Cardiac muscle cell (in vitro differentiated cells and primary cell): ENCODE measurements at regions not wholly inside any gene's neighbourhood (a gene's known extent, or its start where the extent isn't known, plus 50 kb on each side); places are given as distances from the start of the nearest gene placed in this dataset.

Experiments used
- DNase-seq, 2 donors: peaks; one replicate each; pipeline versions ENCODE4 v3.0.0 to v3.0.0-alpha.2; 2010 to 2017; ENCODE audit warnings: low read depth in 1 of 2, low spot score in 1 of 2
- H3K27ac ChIP-seq: fragments of 200-600 bp; sonication (generic); 2 replicates; pipeline ENCODE4 v1.5.1; 2016
- H3K27me3 ChIP-seq: fragments of 200-600 bp; sonication (generic); 2 replicates; pipeline ENCODE4 v1.6.0; 2016; ENCODE audit warnings: control low read depth
- H3K36me3 ChIP-seq: fragments of 200-600 bp; sonication (generic); 2 replicates; pipeline ENCODE4 v1.5.1; 2016; ENCODE audit warnings: control low read depth
- H3K4me1 ChIP-seq: fragments of 200-600 bp; sonication (generic); 2 replicates; pipeline ENCODE4 v1.8.1; 2017; ENCODE audit warnings: low read depth, mild to moderate bottlenecking, mixed run types
- H3K4me3 ChIP-seq: fragments of 200-600 bp; sonication (generic); 2 replicates; pipeline ENCODE4 v1.5.1; 2016; ENCODE audit warnings: mild to moderate bottlenecking
- H3K9me3 ChIP-seq: fragments of 200-600 bp; sonication (generic); 2 replicates; pipeline ENCODE4 v1.5.1; 2017; ENCODE audit warnings: low read depth, mild to moderate bottlenecking, control low read depth
- TF ChIP-seq, protein P1 (sequence below): IDR thresholded peaks from 2 replicates; pipeline ENCODE4 v1.5.1; 2012; ENCODE audit warnings: low read depth, mild to moderate bottlenecking, low read length

DNA sequence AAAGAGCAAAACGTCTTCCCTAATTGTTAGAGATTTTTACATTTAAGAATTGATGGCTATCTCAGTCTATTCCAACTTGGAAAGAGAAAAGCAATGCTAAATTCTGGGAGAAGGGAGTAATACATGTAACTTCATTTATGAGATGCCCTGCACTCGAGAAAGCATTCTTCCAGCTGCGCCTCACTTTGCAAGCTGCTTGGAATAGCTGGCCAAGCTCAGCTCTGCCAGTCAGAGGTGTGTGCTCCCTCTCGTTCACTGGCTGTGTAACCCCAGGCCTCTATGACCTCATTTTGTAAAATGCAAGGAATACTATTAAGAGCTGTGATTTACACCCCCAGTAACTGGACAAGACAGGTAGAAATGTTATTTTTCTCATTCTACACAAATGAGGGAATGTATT is 79.1 kb downstream of the OTX2 start:
- Histone ChIP-seq H3K36me3 (no peaks in the 10 kb centered on the region), H3K4me3 (no peak overlapping the region), H3K9me3 (no peaks in the 10 kb centered on the region), H3K27me3 (peaks cover 41% of the 10 kb centered on the region), H3K27ac (no peak overlapping the region), H3K4me1 (no peaks in the 10 kb centered on the region)
- peak in 1 of 2 donors; percentile 27 for DNase-seq
- TF ChIP-seq, protein P1, sequence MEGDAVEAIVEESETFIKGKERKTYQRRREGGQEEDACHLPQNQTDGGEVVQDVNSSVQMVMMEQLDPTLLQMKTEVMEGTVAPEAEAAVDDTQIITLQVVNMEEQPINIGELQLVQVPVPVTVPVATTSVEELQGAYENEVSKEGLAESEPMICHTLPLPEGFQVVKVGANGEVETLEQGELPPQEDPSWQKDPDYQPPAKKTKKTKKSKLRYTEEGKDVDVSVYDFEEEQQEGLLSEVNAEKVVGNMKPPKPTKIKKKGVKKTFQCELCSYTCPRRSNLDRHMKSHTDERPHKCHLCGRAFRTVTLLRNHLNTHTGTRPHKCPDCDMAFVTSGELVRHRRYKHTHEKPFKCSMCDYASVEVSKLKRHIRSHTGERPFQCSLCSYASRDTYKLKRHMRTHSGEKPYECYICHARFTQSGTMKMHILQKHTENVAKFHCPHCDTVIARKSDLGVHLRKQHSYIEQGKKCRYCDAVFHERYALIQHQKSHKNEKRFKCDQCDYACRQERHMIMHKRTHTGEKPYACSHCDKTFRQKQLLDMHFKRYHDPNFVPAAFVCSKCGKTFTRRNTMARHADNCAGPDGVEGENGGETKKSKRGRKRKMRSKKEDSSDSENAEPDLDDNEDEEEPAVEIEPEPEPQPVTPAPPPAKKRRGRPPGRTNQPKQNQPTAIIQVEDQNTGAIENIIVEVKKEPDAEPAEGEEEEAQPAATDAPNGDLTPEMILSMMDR, result no peak

- no peaks in the 10 kb centered on the region for H3K4me1 ChIP-seq
- H3K4me3 ChIP-seq, result no peak overlapping the region
- no peak overlapping the region for H3K27ac ChIP-seq
- H3K36me3 ChIP-seq, result no peaks in the 10 kb centered on the region
- DNase-seq, result peak in 1 of 2 donors; percentile 34
- TF ChIP-seq, protein P1, result no peak
- H3K9me3 ChIP-seq, result no peaks in the 10 kb centered on the region
- peaks cover 41% of the 10 kb centered on the region for H3K27me3 ChIP-seq
Measured at GRCh38 chr14:56730538-56731145, 79.6 kb downstream of the OTX2 start.

- Histone ChIP-seq H3K27me3 (no peaks in the 10 kb centered on the region), H3K4me1 (no peaks in the 10 kb centered on the region), H3K4me3 (no peak overlapping the region), H3K27ac (no peak overlapping the region), H3K9me3 (no peaks in the 10 kb centered on the region), H3K36me3 (no peaks in the 10 kb centered on the region)
- no peak for DNase-seq
- TF ChIP-seq, protein P1, result no peak
Measured at GRCh38 chr14:56724013-56724412, 86.3 kb downstream of the OTX2 start.

DNA sequence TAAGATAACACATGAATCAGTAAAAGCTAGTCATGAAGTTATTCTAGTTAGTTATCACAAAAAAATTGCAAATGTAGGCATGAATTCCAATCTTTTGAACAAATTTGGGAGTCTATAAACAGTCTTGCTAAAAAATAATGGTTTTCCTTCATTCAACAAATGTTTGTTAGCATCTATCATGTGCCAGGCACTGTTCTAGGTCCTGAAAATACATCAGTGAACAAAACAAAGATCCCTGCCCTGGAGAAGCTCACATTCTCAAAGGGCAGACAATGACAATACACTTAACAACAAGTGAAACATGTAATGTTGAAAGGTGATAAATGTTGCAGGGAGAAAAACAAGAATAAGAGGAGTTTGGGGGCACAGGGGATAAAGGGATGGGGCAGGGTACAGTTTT is 86.9 kb downstream of the OTX2 start:
- Histone ChIP-seq H3K27ac (no peak overlapping the region), H3K4me3 (no peak overlapping the region), H3K4me1 (no peaks in the 10 kb centered on the region), H3K9me3 (no peaks in the 10 kb centered on the region), H3K27me3 (no peaks in the 10 kb centered on the region), H3K36me3 (no peaks in the 10 kb centered on the region)
- no peak for DNase-seq
- TF ChIP-seq, protein P1, result no peak

DNA sequence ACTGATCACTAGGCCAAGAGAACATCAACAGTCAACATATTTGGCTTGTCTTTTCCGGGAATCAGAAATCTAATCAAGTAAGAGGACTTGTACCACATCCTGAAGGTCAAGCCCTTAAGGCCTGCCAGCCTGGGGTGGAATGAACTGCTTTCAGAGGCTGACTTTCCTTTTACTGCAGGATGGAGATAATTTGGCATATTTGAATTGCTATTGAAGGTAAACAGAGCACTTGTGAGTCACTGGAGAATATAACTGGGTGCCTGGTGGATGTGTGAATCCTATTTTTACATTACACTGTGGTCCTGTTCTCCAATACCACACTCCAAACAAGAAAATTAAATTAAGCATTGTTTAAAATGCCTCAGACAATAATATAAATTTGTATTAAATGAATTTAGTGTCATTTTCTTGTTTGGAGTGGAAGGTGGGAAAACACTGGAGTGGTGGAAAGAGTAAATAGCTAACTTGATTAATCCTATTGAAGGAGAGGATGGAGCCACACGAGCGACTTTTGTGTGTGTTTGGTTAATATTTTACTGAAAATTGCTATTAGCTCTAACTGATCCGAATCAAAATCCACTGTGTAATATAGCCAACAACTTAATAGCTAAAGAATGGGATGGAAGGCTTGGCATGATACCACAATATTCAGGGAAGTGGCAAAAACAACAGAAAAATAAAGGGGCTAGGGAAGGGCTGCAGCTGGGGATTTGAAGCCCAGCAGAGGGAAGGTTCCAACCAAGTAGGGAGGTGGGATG is 89.4 kb downstream of the OTX2 start:
- no peaks in the 10 kb centered on the region for H3K36me3 ChIP-seq
- no peaks in the 10 kb centered on the region for H3K9me3 ChIP-seq
- H3K4me3 ChIP-seq, result no peak overlapping the region
- TF ChIP-seq, protein P1, result no peak
- H3K27ac ChIP-seq, result no peak overlapping the region
- no peaks in the 10 kb centered on the region for H3K4me1 ChIP-seq
- no peak for DNase-seq
- no peaks in the 10 kb centered on the region for H3K27me3 ChIP-seq
